K562 (cell line): ENCODE measurements at regions not wholly inside any gene's neighbourhood (a gene's known extent, or its start where the extent isn't known, plus 50 kb on each side); places are given as distances from the start of the nearest gene placed in this dataset.
A peak's percentile ranks its signal among the peaks of the same experiment; 100 is the strongest.

Source experiments
- ATAC-seq: fragments of 200-7000 bp; cut with Tn5 transposase; 3 replicates; pipeline ENCODE4 v1.9.1; 2020; ENCODE audit warnings: moderate library complexity
- BruUV-seq: library from RNA; stranded (reverse); fragments of 400-500 nt; replicated peaks from 2 replicates; lab custom pipeline; 2021; lab: Mats Ljungman, UMichigan
- CTCF ChIA-PET: fragments of 300-600 bp; formaldehyde crosslinking; extraction: SDS; loops from one replicate; lab custom pipeline; 2021; ENCODE audit warnings: low intra/inter-chr PET ratio; lab: Yijun Ruan, JAX
- POLR2A ChIA-PET: fragments of 300-600, 350-650 bp; sonication (Branson Sonifier 250); formaldehyde crosslinking; extraction: SDS; loops from one replicate; lab custom pipeline; 2021; ENCODE audit warnings: antibody characterized with exemption, inconsistent platforms; lab: Yijun Ruan, JAX
- DNase-seq, 4 experiments: peaks; one replicate each; pipeline versions ENCODE4 v3.0.0 to v3.0.0-alpha.2; 2011 to 2018; ENCODE audit warnings: low spot score in 3 of 4, mixed read lengths in 3 of 4; ENCODE audit errors: extremely low read depth in 1 of 4
- FAIRE-seq: peaks from 2 replicates; lab custom pipeline; 2011; peaks lifted over from hg19 to GRCh38; lab: Jason Lieb, UNC
- H2AFZ ChIP-seq: 2 replicates; pipeline ENCODE4 v1.6.0; 2011; ENCODE audit warnings: low read depth, low read length, control low read depth, inconsistent platforms
- H3K27ac ChIP-seq: fragments of 200-600 bp; 3 replicates; pipeline ENCODE4 v1.8.0; 2011; ENCODE audit warnings: low read depth, mild to moderate bottlenecking, control low read depth, inconsistent platforms, low read length, moderate library complexity, mixed read lengths; ENCODE audit errors: extremely low read depth
- H3K27me3 ChIP-seq, 2 experiments: fragments of 300-600 bp in 1 of 2; 2 replicates in 1 of 2; 3 replicates in 1 of 2; pipeline versions ENCODE4 v1.6.0 to v1.8.0; 2011; ENCODE audit warnings: inconsistent platforms in 2 of 2, low read length in 2 of 2, mild to moderate bottlenecking in 1 of 2, mixed read lengths in 1 of 2, moderate library complexity in 1 of 2; ENCODE audit not compliant: control insufficient read depth in 2 of 2, insufficient read depth in 2 of 2
- H3K36me3 ChIP-seq: fragments of 300-600 bp; 3 replicates; pipeline ENCODE4 v1.8.0; 2011; ENCODE audit warnings: mild to moderate bottlenecking, low read length, inconsistent platforms; ENCODE audit not compliant: control insufficient read depth, insufficient read depth
- H3K4me1 ChIP-seq, 2 experiments: fragments of 200-600 bp in 1 of 2; replicated peaks in 1 of 2; 2 replicates in 1 of 2; 3 replicates in 1 of 2; pipeline versions ENCODE4 v1.5.1 to v1.8.0; 2011; ENCODE audit warnings: inconsistent platforms in 2 of 2, low read length in 2 of 2, mild to moderate bottlenecking in 1 of 2, mixed read lengths in 1 of 2, moderate library complexity in 1 of 2; ENCODE audit not compliant: control insufficient read depth in 2 of 2, insufficient read depth in 2 of 2
- H3K4me2 ChIP-seq: 2 replicates; pipeline ENCODE4 v1.6.1; 2011; ENCODE audit warnings: low read length, control low read depth, inconsistent platforms, mixed read lengths; ENCODE audit not compliant: insufficient read depth
- H3K4me3 ChIP-seq: fragments of 200-600 bp; sonication (generic), shearing (Covaris generic); 2 replicates; pipeline ENCODE4 v1.5.1; 2016; ENCODE audit warnings: control low read depth, inconsistent platforms
- H3K79me2 ChIP-seq: fragments of 200-600 bp; 3 replicates; pipeline ENCODE4 v1.8.0; 2011; ENCODE audit warnings: low read length, inconsistent platforms; ENCODE audit not compliant: control insufficient read depth, insufficient read depth
- H3K9ac ChIP-seq, 2 experiments: 2 replicates each; pipeline versions ENCODE4 v1.6.0 to v1.6.1; 2011; ENCODE audit warnings: low read depth in 2 of 2, low read length in 2 of 2, control low read depth in 1 of 2, inconsistent platforms in 1 of 2, mild to moderate bottlenecking in 1 of 2, mixed read lengths in 1 of 2; ENCODE audit not compliant: insufficient read depth in 1 of 2
- H3K9me1 ChIP-seq: one replicate; pipeline ENCODE4 v1.6.0; 2011; ENCODE audit warnings: inconsistent platforms, mild to moderate bottlenecking, low read length, moderate library complexity; ENCODE audit not compliant: control insufficient read depth, insufficient read depth
- H3K9me3 ChIP-seq: replicated peaks from 2 replicates; pipeline ENCODE4 v1.5.1; 2011; ENCODE audit warnings: low read depth, low read length, inconsistent platforms; ENCODE audit not compliant: control insufficient read depth, insufficient read depth
- H4K20me1 ChIP-seq: replicated peaks from 2 replicates; pipeline ENCODE4 v1.6.1; 2011; ENCODE audit warnings: low read length, inconsistent platforms, mixed read lengths; ENCODE audit not compliant: control insufficient read depth, insufficient read depth
- ARID1B ChIP-seq: fragments of 450-650 bp; IDR thresholded peaks from 2 replicates; pipeline ENCODE4 v1.6.1; 2016; ENCODE audit warnings: antibody characterized with exemption, mild to moderate bottlenecking, inconsistent platforms
- KLF13 ChIP-seq: fragments of 450-650 bp; IDR thresholded peaks from 2 replicates; pipeline ENCODE4 v1.6.1; 2016; ENCODE audit warnings: missing genetic modification characterization, low read depth, mild to moderate bottlenecking, missing compliant biosample characterization, moderate library complexity, borderline replicate concordance
- PHF20 ChIP-seq: fragments of 450-650 bp; IDR thresholded peaks from 2 replicates; pipeline ENCODE4 v1.6.1; 2018; ENCODE audit not compliant: partially characterized antibody
- RAD21 ChIP-seq, 2 experiments: fragments of 250-450 bp in 1 of 2; fragments of 450-650 bp in 1 of 2; sonication (Bioruptor Pico) in 1 of 2; formaldehyde crosslinking in 1 of 2; IDR thresholded peaks in 1 of 2; conservative IDR thresholded peaks in 1 of 2; 2 replicates each; pipeline versions ENCODE4 v1.4.0 to v1.8.0; 2020 to 2022; ENCODE audit warnings: mild to moderate bottlenecking in 2 of 2, moderate library complexity in 1 of 2
- SMARCC2 ChIP-seq: fragments of 450-650 bp; IDR thresholded peaks from 2 replicates; pipeline ENCODE4 v1.6.1; 2017; ENCODE audit warnings: antibody characterized with exemption, moderate library complexity, mild to moderate bottlenecking, low read depth
- ZNF311 ChIP-seq: fragments of 250-450 bp; sonication (Bioruptor Pico); IDR thresholded peaks from 2 replicates; pipeline ENCODE4 v1.4.0; 2020; ENCODE audit warnings: mild to moderate bottlenecking, moderate library complexity
- WGBS: fragments of 100-300 bp; shearing (Covaris generic); methylation state at CpG from one replicate; pipeline ENCODE4 v1.1.6; 2016; ENCODE audit warnings: low coverage, mixed read lengths; ENCODE audit not compliant: insufficient coverage; ENCODE audit errors: missing lambda C conversion rate; 5-methylcytosine and 5-hydroxymethylcytosine counted together
- in situ Hi-C: fragments of 300-500 bp; cut with MboI; formaldehyde crosslinking; loops from 4 replicates; pipeline ENCODE4 v1.15.0; 2018; ENCODE audit warnings: inconsistent platforms, mixed read lengths
- intact Hi-C: fragments of 100-400 bp; cut with micrococcal nuclease; formaldehyde crosslinking; loops from 2 replicates; pipeline ENCODE4 v1.14.2; 2022
- TF ChIP-seq, protein P1 (sequence below), 3 experiments: IDR thresholded peaks in 2 of 3; conservative IDR thresholded peaks in 1 of 3; 2 replicates each; pipeline ENCODE4 v1.5.1; 2011 to 2012; ENCODE audit warnings: low read length in 3 of 3, mild to moderate bottlenecking in 3 of 3, control low read depth in 2 of 3, improper control_type of control experiment in 1 of 3, inconsistent platforms in 1 of 3, low read depth in 1 of 3, mixed read lengths in 1 of 3, moderate library complexity in 1 of 3; ENCODE audit not compliant: insufficient read depth in 2 of 3

GRCh38 chr3:191051037-191051436 lies 148.0 kb upstream of the OSTN start:
- POLR2A ChIA-PET: no interaction called here
- Histone ChIP-seq H3K9me1 (no peaks in the 10 kb centered on the region), H3K79me2 (no peaks in the 10 kb centered on the region), H3K27ac (no peak overlapping the region), H3K9ac (no peak overlapping the region), H3K4me1 (no peaks in the 10 kb centered on the region), H3K27me3 (no peaks in the 10 kb centered on the region), H3K4me2 (no peak overlapping the region), H2AFZ (no peak overlapping the region), H4K20me1 (no peaks in the 10 kb centered on the region), H3K9me3 (no peaks in the 10 kb centered on the region), H3K4me3 (no peak overlapping the region), H3K36me3 (no peaks in the 10 kb centered on the region)
- no peak for TF ChIP-seq ZNF311
- no peak for TF ChIP-seq PHF20
- no peak for TF ChIP-seq ARID1B
- TF ChIP-seq, protein P1, sequence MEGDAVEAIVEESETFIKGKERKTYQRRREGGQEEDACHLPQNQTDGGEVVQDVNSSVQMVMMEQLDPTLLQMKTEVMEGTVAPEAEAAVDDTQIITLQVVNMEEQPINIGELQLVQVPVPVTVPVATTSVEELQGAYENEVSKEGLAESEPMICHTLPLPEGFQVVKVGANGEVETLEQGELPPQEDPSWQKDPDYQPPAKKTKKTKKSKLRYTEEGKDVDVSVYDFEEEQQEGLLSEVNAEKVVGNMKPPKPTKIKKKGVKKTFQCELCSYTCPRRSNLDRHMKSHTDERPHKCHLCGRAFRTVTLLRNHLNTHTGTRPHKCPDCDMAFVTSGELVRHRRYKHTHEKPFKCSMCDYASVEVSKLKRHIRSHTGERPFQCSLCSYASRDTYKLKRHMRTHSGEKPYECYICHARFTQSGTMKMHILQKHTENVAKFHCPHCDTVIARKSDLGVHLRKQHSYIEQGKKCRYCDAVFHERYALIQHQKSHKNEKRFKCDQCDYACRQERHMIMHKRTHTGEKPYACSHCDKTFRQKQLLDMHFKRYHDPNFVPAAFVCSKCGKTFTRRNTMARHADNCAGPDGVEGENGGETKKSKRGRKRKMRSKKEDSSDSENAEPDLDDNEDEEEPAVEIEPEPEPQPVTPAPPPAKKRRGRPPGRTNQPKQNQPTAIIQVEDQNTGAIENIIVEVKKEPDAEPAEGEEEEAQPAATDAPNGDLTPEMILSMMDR (IDR thresholded peaks at IDR 0.05 in 2 of 3, conservative IDR thresholded peaks at IDR 0.05 in 1 of 3; ENCODE audit: insufficient read depth in 2 of 3, low read depth in 1 of 3, low read length in 3 of 3): peak in 1 of 3 experiments; percentile 17; a peak in 1 of 6 replicates
- TF ChIP-seq KLF13 (tag): no peak
- TF ChIP-seq SMARCC2: no peak
- TF ChIP-seq RAD21 (CRISPR knock-in tag; conservative IDR thresholded peaks at IDR 0.05 in 1 of 2, IDR thresholded peaks at IDR 0.05 in 1 of 2): peak in 1 of 2 experiments; percentile 37; a peak in 2 of 4 replicates
- FAIRE-seq (no peak), ATAC-seq (no peak), DNase-seq (peak in 1 of 4 experiments; percentile 0)
- WGBS: 0% methylated on average over 4 of the region's 4 CpGs
- intact Hi-C loops (loop anchor here (10.0 kb wide), 1 partner anchor 1086 kb away; no protein-coding TSS in a partner anchor), in situ Hi-C loops (no loop called here)
- BruUV-seq: no TSS peak
- CTCF ChIA-PET: no interaction called here
